BJ (cell line): ENCODE measurements at regions not wholly inside any gene's neighbourhood (a gene's known extent, or its start where the extent isn't known, plus 50 kb on each side); places are given as distances from the start of the nearest gene placed in this dataset.
"Not testable (repeated sequence)": the region's sequence is repeated elsewhere in the genome, so short reads cannot be mapped to it uniquely, and the experiment has no call there.

Experiments
- CTCF ChIA-PET: fragments of 350-600 bp; formaldehyde crosslinking; extraction: SDS; loops from one replicate; lab custom pipeline; 2021; ENCODE audit warnings: antibody characterized with exemption, inconsistent platforms; lab: Yijun Ruan, JAX
- POLR2A ChIA-PET: fragments of 300-600 bp; sonication (Branson Sonifier 250); formaldehyde crosslinking; extraction: SDS; loops from one replicate; lab custom pipeline; 2021; ENCODE audit warnings: antibody characterized with exemption; lab: Charles Lee
- DNase-seq: peaks from one replicate; pipeline ENCODE4 v3.0.0-alpha.2; 2011; ENCODE audit warnings: low read depth
- H3K27me3 ChIP-seq: 2 replicates; pipeline ENCODE4 v1.6.0; 2011; ENCODE audit warnings: low read length; ENCODE audit not compliant: control insufficient read depth, insufficient read depth
- H3K36me3 ChIP-seq: 2 replicates; pipeline ENCODE4 v1.5.1; 2011; ENCODE audit warnings: low read length; ENCODE audit not compliant: control insufficient read depth, insufficient read depth
- H3K4me3 ChIP-seq: 2 replicates; pipeline ENCODE4 v1.5.1; 2011; ENCODE audit warnings: low read depth, mild to moderate bottlenecking, control low read depth, low read length
- CTCF ChIP-seq: IDR thresholded peaks from 2 replicates; pipeline ENCODE4 v1.5.1; 2011; ENCODE audit warnings: low read depth, mild to moderate bottlenecking, control low read depth, inconsistent platforms, low read length, moderate library complexity; ENCODE audit not compliant: insufficient read depth

DNA sequence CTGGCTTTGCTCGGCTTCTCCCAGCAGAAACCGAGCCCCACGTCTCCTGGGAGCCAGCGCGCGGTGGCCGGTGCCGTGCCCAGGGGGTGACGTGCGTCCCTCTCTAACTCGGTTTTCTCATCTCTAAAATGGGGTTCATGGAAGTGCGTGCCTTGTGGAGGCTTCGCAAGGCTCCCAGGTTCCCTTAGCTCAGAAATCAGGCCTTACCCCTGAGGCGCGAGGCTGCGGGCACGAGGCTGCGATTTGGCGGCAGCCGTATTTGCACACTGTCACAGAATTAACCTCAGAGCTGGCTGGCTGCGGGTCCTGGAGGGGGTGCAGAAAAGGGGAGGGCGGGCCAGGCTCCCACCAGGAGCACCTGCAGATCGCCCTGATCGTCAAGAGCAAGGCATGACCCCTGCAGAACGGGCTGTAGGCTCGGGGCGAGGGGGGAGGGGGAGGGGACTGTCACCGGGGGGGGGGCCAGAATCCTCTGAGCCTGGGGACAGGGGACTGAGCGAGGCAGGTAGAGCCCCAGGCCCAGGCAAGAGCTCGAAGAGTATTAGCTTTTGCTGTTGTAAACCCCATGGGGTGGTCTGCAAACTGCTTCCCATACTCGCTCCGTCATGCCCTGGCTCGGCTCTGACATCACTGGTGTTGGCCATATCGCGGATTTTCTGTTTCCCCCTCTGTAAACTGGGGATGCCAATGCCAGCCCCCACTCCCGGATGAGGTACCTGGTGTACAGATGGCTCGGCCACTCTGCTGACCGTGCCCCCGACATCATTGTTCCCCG is 62.2 kb downstream of the CCNE1 start:
- ChIA-PET POLR2A (interaction anchor here (0.6 kb wide), 1 partner anchor 29 kb away, joined by 7 read pairs; no protein-coding TSS in a partner anchor), CTCF (interaction anchor here (0.7 to 4.9 kb wide), 16 partner anchors 9 to 263 kb away, joined by 3 to 69 read pairs (median 4); no protein-coding TSS in a partner anchor)
- TF ChIP-seq CTCF: peak; percentile 3; the same call in 1 of the 2 replicates
- no peaks in the 10 kb centered on the region for H3K36me3 ChIP-seq
- no peak for DNase-seq
- H3K4me3 ChIP-seq: peak overlapping the region; percentile 38
- H3K27me3 ChIP-seq: 0 out of 2 replicates have a peak, but pooled peaks cover 2% of the 10 kb centered on the region

GRCh38 chr19:29875931-29876330 is 64.1 kb downstream of the CCNE1 start:
- Histone ChIP-seq H3K4me3 (no peak overlapping the region), H3K27me3 (peaks cover 2% of the 10 kb centered on the region; the same call in 1 of the 2 replicates), H3K36me3 (no peaks in the 10 kb centered on the region)
- ChIA-PET POLR2A (no interaction called here), CTCF (interaction anchor here (1.7 to 4.2 kb wide), 3 partner anchors 104 to 145 kb away, joined by 7 to 48 read pairs (median 25); no protein-coding TSS in a partner anchor)
- no peak for TF ChIP-seq CTCF
- no peak for DNase-seq

- peaks cover 2% of the 10 kb centered on the region; the same call in 1 of the 2 replicates for H3K27me3 ChIP-seq
- TF ChIP-seq CTCF: no peak
- ChIA-PET POLR2A (no interaction called here), CTCF (interaction anchor here (1.7 to 4.2 kb wide), 2 partner anchors 104 to 116 kb away, joined by 7 to 48 read pairs; no protein-coding TSS in a partner anchor)
- H3K36me3 ChIP-seq: no peaks in the 10 kb centered on the region
- H3K4me3 ChIP-seq: no peak overlapping the region
- no peak for DNase-seq
Observed at GRCh38 chr19:29876414-29876813, 64.6 kb downstream of the CCNE1 start.

GRCh38 chr19:29876908-29877307 is 65.1 kb downstream of the CCNE1 start:
- H3K36me3 ChIP-seq, H3K4me3 ChIP-seq, DNase-seq, H3K27me3 ChIP-seq: not testable (repeated sequence)
- POLR2A ChIA-PET: interaction anchor here (0.6 kb wide), 1 partner anchor 1885 kb away, joined by 12 read pairs; no protein-coding TSS in a partner anchor
- CTCF ChIA-PET: interaction anchor here (0.6 kb wide), 1 partner anchor 811 kb away, joined by 4 read pairs; no protein-coding TSS in a partner anchor

GRCh38 chr19:29878973-29879654 is 62.9 kb upstream of the URI1 start:
- peaks cover 2% of the 10 kb centered on the region; the same call in 1 of the 2 replicates for H3K27me3 ChIP-seq
- TF ChIP-seq CTCF: no peak
- no peaks in the 10 kb centered on the region for H3K36me3 ChIP-seq
- ChIA-PET CTCF (interaction anchor here (0.8 to 2.2 kb wide), 2 partner anchors 106 to 185 kb away, joined by 3 to 9 read pairs; no protein-coding TSS in a partner anchor), POLR2A (no interaction called here)
- no peak overlapping the region for H3K4me3 ChIP-seq
- DNase-seq: peak; percentile 9
